ENCODE measurements at regions not wholly inside any gene's neighbourhood (a gene's known extent, or its start where the extent isn't known, plus 50 kb on each side); places are given as distances from the start of the nearest gene placed in this dataset.

GRCh38 chr15:46275701-46276100 is 640.9 kb downstream of the SQOR start:
- no peak for TF ChIP-seq GATA2 (IDR thresholded peaks at IDR 0.05; ENCODE audit: low read depth, low read length)
- no peak for TF ChIP-seq GATA3 (IDR thresholded peaks at IDR 0.05; ENCODE audit: low read depth, low read length)
